Stimulated activated CD8-positive, alpha-beta memory T cell treated with anti-CD3 and anti-CD28 coated beads, Interleukin-4, amount 100 ng/mL, for 24 hours (primary cell): ENCODE measurements at regions not wholly inside any gene's neighbourhood (a gene's known extent, or its start where the extent isn't known, plus 50 kb on each side); places are given as distances from the start of the nearest gene placed in this dataset.
A peak's percentile ranks its signal among the peaks of the same experiment; 100 is the strongest.

Experiments
- DNase-seq: peaks from one replicate; pipeline ENCODE4 v3.0.0-alpha.2; 2020; ENCODE audit warnings: low read depth

GRCh38 chr19:23855676-23856075, 59.0 kb upstream of the ZNF726 start:
- DNase-seq: no peak

DNA sequence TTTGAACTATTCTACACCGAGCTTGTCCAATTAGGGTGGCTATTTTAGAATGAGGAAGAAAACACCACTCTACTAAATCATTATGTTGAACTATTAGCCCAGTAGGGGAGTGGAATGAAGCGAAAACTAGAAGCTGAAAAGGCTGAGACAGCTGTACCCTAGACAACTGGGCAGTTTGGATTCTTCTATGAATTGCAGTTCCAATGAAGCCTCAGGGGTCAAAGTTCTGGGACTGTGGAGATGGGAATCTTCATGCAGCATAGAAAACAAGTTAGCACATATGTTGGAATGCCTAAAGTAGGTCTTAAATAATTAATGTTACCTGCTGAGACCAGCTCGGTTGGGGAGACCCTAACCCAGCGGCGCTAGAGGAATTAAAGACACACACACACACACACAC, 62.7 kb upstream of the ZNF726 start:
- DNase-seq: no peak

- DNase-seq: no peak
These were observed 74.1 kb upstream of the ZNF681 start for GRCh38 chr19:23832717-23833327.

- DNase-seq: no peak
These were observed 65.3 kb upstream of the ZNF681 start for GRCh38 chr19:23823952-23824389.

DNA sequence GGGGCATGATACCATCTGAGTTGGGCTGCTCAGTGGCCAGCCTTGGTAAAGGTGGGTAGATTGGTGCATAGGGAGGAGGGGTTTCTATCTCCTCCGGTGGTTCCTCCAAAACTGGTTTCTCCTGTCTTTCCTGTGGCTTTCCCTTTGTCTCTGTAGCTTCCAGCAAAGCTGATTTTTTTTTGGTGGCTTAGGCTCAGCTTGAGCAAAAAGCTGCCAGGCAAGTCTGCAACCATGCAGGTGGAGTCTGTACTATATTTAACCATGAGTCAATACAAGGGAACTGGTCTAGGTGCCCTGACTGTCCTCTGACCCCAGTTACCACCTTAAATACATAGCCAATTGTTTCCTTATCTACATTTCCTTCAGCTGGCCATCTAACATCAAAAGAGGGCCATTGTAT, 64.0 kb upstream of the ZNF681 start:
- no peak for DNase-seq

- peak; percentile 15 for DNase-seq
These were observed 58.8 kb upstream of the ZNF681 start for GRCh38 chr19:23817519-23817918.

DNA sequence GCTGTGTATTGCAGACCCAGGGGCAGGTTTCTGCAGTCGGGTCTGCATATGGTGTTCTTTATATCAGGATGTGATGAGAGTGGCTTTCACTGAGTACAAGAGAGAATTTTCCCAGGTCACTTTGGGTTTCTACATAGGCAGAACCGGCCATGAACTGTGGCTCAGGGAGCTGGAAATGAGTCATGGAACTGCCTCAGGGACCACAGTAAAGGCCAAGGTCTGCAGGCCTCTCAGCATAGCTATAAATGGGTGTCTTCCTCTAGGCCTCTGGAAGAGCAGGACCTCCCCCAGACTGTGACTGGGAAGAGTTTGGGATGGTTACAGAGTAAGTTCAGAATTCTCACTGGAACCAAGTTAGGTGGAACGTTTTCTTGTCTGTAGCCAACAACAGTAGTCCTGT, 51.8 kb upstream of the ZNF681 start:
- DNase-seq: no peak
